ENCODE measurements at regions not wholly inside any gene's neighbourhood (a gene's known extent, or its start where the extent isn't known, plus 50 kb on each side); places are given as distances from the start of the nearest gene placed in this dataset.

GRCh38 chr10:25661632-25662031, 272.4 kb upstream of the MYO3A start:
- no peak for DNase-seq

GRCh38 chr10:25666276-25666675, 267.8 kb upstream of the MYO3A start:
- DNase-seq: no peak

GRCh38 chr10:25675204-25675603, 258.8 kb upstream of the MYO3A start:
- DNase-seq: no peak

GRCh38 chr10:25675615-25676014, 258.4 kb upstream of the MYO3A start:
- DNase-seq: no peak

GRCh38 chr10:25678220-25678619, 255.8 kb upstream of the MYO3A start:
- no peak for DNase-seq

- DNase-seq: no peak
Measured at GRCh38 chr10:25678666-25679065, 255.4 kb upstream of the MYO3A start.

GRCh38 chr10:25682203-25682851, 251.7 kb upstream of the MYO3A start:
- peak; percentile 28 for DNase-seq

GRCh38 chr10:25683344-25683743, 250.7 kb upstream of the MYO3A start:
- no peak for DNase-seq

- no peak for DNase-seq
Measured at GRCh38 chr10:25687521-25687920, 246.5 kb upstream of the MYO3A start.

- no peak for DNase-seq
Measured at GRCh38 chr10:25689346-25690100, 244.5 kb upstream of the MYO3A start.

GRCh38 chr10:25692761-25693160, 241.3 kb upstream of the MYO3A start:
- no peak for DNase-seq

- no peak for DNase-seq
Measured at GRCh38 chr10:25694206-25694933, 239.7 kb upstream of the MYO3A start.

GRCh38 chr10:25694971-25695370, 239.1 kb upstream of the MYO3A start:
- DNase-seq: no peak

- DNase-seq: no peak
Measured at GRCh38 chr10:25695586-25695985, 238.4 kb upstream of the MYO3A start.

GRCh38 chr10:25696013-25696708, 237.9 kb upstream of the MYO3A start:
- DNase-seq: no peak

- DNase-seq: no peak
Measured at GRCh38 chr10:25697412-25697811, 236.6 kb upstream of the MYO3A start.

GRCh38 chr10:25698638-25699037, 235.4 kb upstream of the MYO3A start:
- DNase-seq: no peak

- DNase-seq: no peak
Measured at GRCh38 chr10:25699631-25700030, 234.4 kb upstream of the MYO3A start.

GRCh38 chr10:25701652-25702051, 232.4 kb upstream of the MYO3A start:
- no peak for DNase-seq

- no peak for DNase-seq
Measured at GRCh38 chr10:25704622-25705021, 229.4 kb upstream of the MYO3A start.

- no peak for DNase-seq
Measured at GRCh38 chr10:25707572-25707971, 226.5 kb upstream of the MYO3A start.

- no peak for DNase-seq
Measured at GRCh38 chr10:25707976-25708671, 225.9 kb upstream of the MYO3A start.

All from right kidney (tissue), 1 donor.